HTR-8/SVneo (cell line): ENCODE measurements at regions not wholly inside any gene's neighbourhood (a gene's known extent, or its start where the extent isn't known, plus 50 kb on each side); places are given as distances from the start of the nearest gene placed in this dataset.

ENCODE experiments used
- DNase-seq: peaks from one replicate; pipeline ENCODE4 v3.0.0; 2011; ENCODE audit warnings: low spot score, mixed read lengths; ENCODE audit not compliant: insufficient read length
- FAIRE-seq: peaks from 2 replicates; lab custom pipeline; 2011; peaks lifted over from hg19 to GRCh38; lab: Jason Lieb, UNC

DNA sequence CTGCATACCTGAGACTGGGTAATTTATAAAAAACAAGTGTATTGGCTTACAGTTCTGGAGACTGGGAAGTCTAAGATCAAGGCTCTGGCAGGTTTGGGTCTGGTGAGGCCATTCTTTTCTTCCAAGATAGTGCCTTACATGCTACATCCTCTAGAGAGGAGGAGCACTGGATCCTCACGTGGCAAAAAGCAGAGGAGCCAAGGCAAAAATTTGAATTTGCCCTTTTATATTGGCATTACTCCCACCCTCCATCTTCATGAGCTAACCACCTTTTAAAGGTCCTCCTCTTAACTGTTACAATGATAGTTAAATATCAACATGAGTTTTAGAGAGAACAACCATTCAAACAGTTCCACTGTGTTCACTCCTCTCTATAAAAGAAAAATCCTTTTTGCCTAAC lies 286.3 kb upstream of the SEL1L start:
- DNase-seq, result no peak
- no peak for FAIRE-seq

DNA sequence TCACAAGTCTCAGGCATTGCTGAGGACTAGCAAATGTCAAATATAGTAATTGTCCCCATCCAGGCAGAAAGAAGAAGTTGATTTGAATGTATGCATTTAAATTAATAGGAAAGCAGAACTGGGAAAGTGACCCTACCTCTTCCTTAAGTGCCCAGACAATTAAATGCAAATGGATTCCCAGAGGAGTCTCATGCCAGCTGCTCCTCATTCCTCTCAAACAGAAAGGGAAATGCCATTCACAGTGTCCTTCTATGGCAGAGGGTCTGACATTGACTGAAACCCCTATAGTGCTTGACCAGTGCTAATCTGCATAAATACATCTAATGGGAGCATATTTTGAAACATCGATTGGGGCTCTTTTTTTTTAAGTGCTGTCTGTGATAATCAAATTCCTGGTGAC lies 292.4 kb upstream of the SEL1L start:
- no peak for FAIRE-seq
- DNase-seq, result no peak

DNA sequence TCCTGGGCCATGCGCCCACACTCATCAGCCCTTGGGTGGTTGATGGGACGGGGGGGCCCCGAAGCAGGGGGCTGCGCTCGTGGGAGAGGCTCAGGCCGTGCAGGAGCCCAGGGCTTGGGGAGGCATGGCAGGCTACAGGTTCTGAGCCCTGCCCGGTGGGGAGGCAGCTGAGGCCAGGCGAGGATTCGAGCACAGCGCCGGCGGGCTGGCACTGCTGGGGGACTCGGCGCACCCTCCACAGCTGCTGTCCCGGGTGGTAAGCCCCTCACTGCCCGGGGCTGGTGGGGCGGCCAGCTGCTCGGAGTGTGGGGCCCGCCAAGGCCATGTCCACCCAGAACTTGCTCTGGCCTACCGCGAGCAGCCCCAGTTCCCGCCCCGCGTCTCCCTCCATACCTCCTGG lies 295.8 kb upstream of the SEL1L start:
- no peak for FAIRE-seq
- no peak for DNase-seq

DNA sequence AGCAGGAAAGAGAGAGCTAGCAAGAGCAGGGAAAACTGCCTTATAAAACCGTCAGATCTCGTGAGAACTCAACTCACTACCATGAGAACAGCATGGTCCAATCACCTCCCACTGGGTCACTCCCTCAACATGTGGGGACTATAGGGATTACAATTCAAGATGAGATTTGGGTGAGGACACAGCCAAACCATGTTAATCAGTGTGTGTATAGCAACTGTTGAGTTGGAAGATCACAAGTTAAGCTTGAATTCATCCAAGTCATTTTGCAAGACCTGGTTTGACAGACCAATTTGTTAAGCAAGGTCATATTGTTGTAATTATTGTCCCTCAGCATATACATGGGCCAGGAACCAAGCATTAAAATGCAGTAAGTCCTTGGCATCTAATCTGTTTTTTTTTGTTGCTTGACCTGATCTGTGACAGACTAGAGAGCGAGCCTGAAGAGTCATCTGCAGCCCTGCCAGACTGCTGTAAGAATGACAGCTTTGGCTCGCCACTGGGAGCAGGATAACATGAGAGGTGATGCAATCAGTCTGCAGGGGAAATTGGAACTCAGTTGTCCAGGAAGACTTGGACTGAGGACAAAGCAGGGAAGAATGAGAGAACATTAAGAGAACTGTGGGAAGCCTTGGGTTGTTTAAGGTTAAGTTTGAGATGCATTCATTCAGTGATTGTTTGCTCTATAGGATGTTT lies 297.6 kb upstream of the SEL1L start:
- DNase-seq (no peak), FAIRE-seq (no peak)

DNA sequence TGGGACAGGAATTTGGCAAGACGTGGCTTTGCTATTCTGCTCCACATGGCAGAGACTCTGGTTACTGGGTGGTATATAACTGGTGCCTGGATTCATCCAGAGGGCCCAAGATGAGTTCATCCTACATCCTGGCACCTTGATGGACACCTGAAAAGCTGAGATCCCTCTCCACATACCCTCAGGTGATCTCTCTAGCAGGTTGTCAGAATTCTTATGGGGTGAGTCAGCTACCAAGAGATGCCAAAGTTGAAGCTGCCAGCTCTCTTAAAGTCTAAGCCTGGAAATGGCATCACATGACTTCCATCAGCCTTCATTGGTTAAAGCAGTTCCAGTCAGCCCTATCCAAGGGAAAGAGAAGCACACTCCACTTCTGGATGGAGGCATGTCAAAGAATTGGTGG lies 300.7 kb upstream of the SEL1L start:
- no peak for DNase-seq
- no peak for FAIRE-seq

DNA sequence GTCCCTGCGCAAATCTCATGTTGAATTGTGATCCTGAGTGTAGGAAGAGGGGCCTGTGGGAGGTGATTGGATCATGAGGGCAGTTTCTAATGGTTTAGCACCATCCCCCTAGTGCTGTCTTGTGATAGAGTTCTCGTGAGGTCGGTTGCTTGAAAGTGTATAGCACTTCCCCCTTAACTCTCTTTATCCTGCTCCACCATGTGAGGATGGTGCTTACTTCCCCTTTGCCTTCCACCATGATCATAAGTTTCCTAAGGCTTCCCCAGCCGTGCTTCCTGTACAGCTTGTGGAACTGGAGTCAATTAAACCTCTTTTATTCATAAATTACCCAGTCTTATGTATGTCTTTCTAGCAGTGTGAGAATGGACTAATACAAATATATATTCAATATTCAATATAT lies 303.7 kb upstream of the SEL1L start:
- DNase-seq, result no peak
- FAIRE-seq, result no peak

DNA sequence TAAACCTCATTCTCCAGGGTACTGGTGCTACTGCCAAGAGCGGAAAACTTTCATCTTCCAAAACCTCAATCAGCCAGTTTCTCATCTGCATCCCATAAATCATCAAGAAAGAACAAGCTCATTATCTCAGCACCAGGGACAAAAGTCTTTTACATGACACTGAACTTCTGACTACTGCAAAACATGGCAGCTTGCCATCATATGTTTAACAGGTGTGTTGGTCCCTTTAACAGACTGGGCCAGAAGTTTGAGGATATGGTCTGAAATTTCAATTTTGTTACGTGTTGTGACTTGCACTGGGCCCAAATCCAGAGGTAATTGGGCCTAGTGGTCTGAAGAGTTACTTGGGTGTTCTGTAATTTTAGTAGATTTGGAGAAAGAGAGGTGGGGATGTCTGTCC lies 305.4 kb upstream of the SEL1L start:
- no peak for DNase-seq

DNA sequence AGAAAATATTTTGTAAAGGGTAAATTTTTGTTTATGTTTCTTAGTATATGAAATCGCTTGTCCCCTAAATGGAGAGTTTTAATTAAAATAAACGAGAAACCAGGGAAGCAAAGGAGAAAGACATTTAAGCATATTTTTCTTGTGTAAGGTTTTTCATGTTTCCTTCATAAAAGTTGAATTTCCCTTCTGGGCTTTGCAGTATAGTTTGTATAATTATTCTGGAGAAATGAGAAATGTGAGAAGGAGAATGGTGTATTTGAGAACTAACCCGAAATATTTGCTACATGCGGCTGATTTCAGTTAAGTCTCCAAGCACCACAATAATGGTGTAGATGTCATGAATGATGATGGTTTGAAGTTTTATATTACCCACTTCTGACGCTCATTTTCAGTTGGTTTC lies 307.7 kb upstream of the SEL1L start:
- no peak for FAIRE-seq
- DNase-seq, result no peak

More for the DNA sequence above, 305.4 kb upstream of the SEL1L start:
- no peak for FAIRE-seq

DNA sequence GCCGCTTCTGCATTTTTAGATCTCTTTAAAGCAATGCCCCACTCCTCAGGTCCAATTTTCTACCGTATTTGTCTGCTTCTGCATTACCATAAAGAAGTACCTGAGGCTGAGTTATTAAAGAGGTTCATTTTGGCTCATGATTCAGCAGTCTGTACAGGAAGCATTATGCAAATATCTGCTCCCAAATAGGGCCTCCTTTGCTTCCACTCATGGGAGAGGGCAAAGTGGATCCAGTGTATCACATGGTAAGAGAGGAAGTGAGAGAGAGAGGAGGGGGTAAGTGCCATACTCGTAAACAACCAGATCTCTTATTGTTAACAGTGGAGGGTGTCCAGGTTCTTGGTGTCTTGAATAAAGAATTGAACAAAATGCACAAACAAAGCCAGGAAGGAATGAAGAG lies 316.1 kb upstream of the SEL1L start:
- no peak for FAIRE-seq
- no peak for DNase-seq

DNA sequence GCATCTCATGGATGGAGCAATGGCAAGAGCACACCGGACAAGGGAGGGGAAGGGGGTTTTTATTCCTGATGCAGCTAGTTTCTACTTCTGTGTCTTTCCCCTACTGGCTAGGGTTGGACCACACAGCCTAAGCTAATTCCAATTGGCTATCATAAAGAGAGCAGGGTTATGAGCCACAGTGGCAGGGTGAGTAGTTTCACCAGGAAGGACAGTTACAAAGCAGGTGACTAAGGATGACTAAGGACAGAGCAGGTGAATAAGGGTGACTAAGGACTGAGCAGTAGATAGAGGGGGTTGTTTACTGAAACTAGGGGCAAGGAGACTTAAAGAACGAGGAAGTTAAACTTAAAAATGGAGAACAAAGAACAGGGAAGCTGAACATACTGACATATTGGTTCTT lies 321.4 kb upstream of the SEL1L start:
- DNase-seq, result no peak
- FAIRE-seq, result no peak

DNA sequence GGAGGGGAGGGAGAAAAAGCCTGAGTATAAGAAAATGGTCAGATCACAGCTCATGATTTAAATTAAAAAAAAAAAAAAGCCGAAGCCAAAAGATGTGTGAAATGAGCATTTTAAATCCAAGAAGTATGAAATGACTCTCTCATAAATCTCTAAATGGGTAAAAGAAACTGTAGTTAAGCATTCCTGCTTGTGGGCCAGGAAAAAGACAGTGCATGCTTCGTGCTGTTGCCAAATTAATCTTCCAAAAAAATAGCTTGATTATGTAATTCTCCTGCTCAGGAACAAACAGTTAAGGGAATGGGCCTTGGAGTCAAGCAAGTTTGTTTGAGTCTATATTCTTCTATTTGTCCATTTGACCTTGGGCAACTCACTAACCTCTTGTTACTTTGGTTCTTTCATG lies 325.4 kb upstream of the SEL1L start:
- FAIRE-seq, result no peak

DNA sequence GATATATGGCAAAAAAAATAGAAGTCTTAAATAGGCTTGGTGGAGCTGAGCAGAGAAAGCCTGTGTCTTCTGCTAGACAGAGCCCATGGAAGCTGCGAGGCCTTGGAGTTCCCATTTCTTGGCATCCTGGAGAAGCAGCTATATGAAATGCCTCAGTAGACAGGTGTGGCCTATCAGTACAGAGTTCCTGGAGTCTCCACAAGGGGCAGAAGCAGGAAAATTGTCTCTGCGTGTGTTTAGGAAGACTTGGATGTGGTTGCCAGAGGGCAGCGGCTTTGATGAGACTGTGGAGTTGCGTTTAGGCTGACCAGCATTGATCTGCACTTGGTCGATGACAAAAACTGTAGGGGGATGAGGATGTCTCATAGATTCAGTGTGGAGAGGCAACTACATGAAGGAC lies 334.5 kb upstream of the SEL1L start:
- no peak for FAIRE-seq
- DNase-seq, result no peak

More for the DNA sequence above, 325.4 kb upstream of the SEL1L start:
- no peak for DNase-seq

DNA sequence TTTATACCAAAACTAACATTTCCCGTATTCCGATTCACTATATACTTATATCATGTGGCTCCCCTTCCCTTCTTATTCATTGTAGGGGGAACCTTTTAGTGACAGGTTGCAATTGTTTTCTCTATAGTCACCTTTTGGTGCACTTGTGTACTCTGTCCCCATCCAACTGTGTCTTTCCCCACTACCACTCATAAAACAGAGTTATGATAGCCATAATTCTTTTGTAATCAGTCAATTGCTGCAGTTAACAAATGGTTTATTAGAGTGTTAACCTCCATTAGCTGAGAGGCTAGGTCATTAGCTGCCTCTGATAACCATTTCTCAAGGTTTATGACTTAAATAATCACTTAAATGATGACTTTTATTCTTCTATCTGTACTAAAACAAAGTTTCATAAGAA lies 338.1 kb upstream of the SEL1L start:
- no peak for DNase-seq
- FAIRE-seq, result no peak

DNA sequence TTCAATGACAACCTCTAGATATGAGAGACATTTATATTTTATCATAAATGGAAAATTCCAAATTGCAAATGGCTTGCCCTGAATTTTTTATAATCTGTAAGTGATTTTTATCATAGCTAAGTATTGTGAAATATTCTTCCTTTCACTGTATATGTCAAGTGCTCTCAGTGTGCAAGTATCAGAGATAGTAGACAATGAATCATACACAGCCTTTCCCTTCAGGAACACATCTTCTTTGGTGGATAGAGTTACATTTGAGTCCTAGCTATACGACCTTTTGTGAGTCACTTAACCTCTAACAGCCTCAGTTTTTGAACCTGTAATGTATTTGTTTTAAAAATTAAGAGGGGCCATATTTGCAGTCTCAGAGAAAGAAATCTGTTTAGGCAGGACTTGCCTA lies 350.7 kb upstream of the SEL1L start:
- DNase-seq (peak; percentile 3), FAIRE-seq (no peak)

DNA sequence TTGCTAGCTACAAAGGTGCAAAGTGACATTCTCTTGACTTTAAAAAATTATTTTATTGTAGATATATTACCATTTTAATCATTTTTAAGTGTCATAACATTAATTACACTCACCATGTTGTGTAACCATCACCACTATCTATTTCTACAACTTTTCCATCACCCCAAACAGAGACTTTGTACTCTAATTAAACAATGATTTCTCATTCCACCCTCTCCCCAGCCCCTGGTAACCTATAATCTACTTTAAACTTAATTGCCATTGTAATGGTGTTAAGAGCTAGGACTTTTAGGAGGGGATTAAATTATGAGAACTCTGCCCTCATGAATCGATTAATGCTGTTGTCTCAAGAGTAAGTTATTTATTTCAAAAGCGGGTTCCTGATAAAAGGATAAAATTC lies 352.9 kb upstream of the SEL1L start:
- DNase-seq, result no peak
- FAIRE-seq, result no peak

DNA sequence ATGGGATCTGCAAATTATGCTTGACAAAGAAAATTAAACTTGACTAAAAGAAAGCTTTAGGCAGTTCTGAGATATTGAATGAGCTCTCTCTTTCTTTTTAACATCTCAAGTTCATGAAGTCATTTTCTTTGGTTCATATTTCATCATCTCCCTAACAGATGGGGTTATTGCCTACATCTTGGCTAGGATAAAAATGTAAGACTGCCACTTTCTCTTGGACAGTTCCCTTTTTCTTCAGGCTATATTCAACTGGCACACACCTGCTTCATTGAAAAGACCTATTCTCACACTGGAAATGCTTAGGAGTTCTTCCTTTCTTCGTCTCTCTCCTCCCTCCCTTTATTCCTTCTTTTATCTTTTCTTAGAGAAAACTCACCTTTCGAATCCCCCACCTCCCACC lies 355.9 kb upstream of the SEL1L start:
- FAIRE-seq, result no peak
- DNase-seq, result no peak

DNA sequence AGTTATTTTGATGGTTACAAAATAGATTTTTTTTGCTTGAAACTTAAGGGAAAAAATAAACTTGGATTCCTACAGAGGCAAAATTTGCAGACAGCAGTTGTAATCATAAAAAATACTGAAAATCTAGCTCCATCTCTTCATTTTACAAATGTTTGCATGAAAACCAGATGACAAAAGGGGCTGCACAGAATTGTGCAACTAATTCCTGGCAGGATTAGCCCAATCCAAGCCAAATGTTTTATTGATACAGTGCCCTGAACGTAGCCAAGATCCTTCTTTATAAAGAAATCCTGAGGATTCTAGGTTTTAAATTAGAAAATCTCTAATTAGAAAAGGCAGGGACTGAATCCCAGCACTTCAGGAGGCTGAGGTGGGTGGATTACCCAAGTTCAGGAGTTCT lies 356.4 kb upstream of the SEL1L start:
- no peak for FAIRE-seq
- DNase-seq, result no peak

DNA sequence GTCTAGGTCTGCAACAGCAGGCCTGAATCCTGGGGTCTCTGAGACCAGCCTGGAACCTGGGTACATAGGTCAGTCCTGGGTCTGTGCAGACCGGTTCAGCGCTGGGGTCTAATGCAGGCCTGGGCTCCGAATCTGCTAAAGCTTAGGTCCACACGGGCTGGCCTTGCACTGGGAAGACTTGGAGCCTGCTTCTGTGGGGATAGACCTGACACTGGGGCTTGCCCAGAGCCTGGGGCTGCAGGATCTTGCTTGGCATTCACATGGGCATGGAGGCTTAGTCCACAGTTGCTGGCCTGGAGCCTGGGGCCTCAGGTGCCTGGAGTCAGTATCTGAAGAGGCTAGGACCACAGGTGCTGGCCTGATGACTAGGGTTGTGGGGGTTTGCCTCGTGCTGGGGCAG lies 369.8 kb upstream of the SEL1L start:
- DNase-seq (no peak), FAIRE-seq (no peak)

DNA sequence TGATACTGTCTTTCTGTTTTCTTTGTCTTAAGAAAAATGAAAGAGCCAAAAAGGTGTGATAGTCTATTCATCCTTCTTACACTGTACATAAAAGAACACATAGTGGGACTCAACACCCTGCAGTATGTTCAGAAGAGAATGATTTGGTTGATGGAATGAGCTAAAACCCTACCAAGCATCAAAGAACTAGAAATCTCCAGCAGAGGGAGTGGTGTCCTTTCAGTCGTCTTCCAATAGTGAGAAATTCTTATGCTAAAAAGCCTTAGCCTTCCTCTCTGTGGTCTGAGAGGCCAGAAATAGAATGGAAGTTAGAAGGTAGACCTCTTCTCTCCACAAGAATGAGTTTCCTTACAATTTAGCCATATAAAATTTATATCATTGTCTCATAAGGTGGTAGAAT lies 393.4 kb upstream of the SEL1L start:
- DNase-seq (no peak), FAIRE-seq (no peak)

DNA sequence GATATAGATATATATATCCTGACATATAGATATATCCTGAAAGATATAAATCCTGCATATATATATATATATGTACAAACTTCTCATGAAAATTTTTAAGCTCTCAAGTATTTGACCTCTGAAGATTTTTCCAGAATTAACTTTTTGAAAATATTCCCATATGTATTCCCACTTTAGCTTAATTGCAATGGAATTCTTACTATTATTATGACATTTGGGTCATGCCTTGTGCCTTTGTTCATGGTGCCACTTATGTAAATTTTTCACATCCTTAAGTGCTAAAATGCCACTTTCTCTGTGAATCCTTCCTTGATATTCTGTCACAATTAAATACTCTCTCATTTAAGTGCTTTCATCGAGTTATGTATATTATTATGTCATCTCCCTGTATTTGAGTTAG lies 398.2 kb upstream of the SEL1L start:
- no peak for DNase-seq
- FAIRE-seq, result no peak

DNA sequence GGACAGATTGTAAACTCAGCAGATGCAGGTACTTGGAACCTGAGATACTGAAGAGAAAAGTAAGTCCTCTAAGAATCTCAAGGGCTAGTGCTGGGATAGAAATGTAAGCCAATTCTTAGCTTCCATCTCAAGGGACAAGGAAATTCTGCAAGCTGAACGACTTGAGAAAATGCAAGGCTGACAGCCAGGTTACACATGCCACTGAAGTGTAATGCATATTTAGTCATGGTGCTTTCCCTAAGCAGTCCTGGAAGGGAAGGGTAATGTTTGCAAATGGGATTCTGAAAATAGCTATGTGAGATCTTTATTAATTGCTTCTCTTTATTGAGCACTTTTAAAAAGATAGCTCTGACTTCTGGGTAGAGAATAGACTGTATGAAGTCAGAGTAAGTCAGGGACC lies 402.7 kb upstream of the SEL1L start:
- DNase-seq (no peak), FAIRE-seq (no peak)

DNA sequence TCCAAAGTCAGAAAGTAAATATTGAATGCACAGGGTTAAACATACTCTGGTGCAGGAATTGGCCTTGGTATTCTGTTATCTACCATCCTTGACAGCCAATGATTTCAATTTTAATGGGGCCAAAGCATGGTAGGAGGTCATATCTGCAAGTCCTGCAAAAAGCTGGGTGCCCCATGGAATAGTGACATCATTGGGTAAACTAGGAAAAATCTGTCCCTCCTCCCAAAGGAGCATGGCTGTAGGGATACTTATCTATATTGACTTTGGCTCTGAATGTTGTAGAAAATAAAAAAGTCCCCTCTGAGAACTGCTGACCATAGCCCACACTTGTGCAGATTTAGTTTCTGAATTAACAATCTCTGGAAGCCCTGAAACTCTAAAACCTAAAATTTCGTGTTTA lies 403.2 kb upstream of the SEL1L start:
- FAIRE-seq (no peak), DNase-seq (no peak)

DNA sequence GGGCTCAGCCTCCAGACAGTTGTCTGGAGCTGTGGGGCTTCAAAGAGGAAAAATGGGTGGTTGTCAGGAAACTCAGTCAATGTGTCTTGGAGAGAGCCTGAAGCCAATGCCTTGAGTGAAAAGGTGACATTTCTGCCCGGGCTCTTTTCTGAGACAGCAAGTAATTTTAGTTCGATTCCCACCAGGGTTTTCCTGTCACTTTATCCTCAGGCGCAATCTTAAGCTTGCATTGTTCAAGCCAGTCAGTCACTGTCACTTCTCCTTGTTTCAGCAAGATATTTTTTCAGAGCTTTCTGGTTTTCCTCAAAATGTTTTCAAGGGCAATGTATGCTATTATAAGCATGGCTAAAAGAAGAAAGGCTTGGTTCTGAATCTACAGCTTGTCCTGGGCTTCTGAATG lies 404.7 kb upstream of the SEL1L start:
- FAIRE-seq (no peak), DNase-seq (no peak)
